ENCODE measurements at regions not wholly inside any gene's neighbourhood (a gene's known extent, or its start where the extent isn't known, plus 50 kb on each side); places are given as distances from the start of the nearest gene placed in this dataset.

- H3K36me3 ChIP-seq, result no peaks in the 10 kb centered on the region
- WGBS, 2 donors, result 41 to 55% methylated on average over 4 of the region's 4 CpGs
- H3K27ac ChIP-seq, result no peak overlapping the region
Measured at GRCh38 chr7:46855851-46856250, 726.1 kb downstream of the TNS3 start.

GRCh38 chr7:46854958-46855473 is 726.9 kb downstream of the TNS3 start:
- Histone ChIP-seq H3K4me3 (no peak overlapping the region), H3K9me3 (no peaks in the 10 kb centered on the region), H3K4me1 (peaks cover 0 to 5% (median 0%) of the 10 kb centered on the region in 9 donors), H3K27ac (no peak overlapping the region), H3K36me3 (no peaks in the 10 kb centered on the region), H3K27me3 (no peaks in the 10 kb centered on the region)
- ATAC-seq (no peak), DNase-seq (no peak)
- 60 to 73% methylated on average over 1 of the region's 1 CpG for WGBS, 2 donors
- intact Hi-C loops (cut with DNase I), result loop anchor here in 1 of 10 donors (10.0 kb wide), 1 partner anchor 80 kb away; no protein-coding TSS in a partner anchor
- TF ChIP-seq CTCF (IDR thresholded peaks at IDR 0.05), result peak in 1 of 9 donors; percentile 7

More at GRCh38 chr7:46855851-46856250, 726.1 kb downstream of the TNS3 start:
- no peak overlapping the region for H3K4me3 ChIP-seq
- ATAC-seq (no peak), DNase-seq (no peak)
- no peak for TF ChIP-seq CTCF (IDR thresholded peaks at IDR 0.05)
- H3K9me3 ChIP-seq, result no peaks in the 10 kb centered on the region
- H3K27me3 ChIP-seq, result no peaks in the 10 kb centered on the region
- intact Hi-C loops (cut with DNase I), result loop anchor here in 1 of 10 donors (10.0 kb wide), 1 partner anchor 79 kb away; no protein-coding TSS in a partner anchor
- peaks cover 0 to 6% (median 0%) of the 10 kb centered on the region in 9 donors for H3K4me1 ChIP-seq

- intact Hi-C loops (cut with DNase I), result loop anchor here in 1 of 10 donors (10.0 kb wide), 1 partner anchor 81 kb away; no protein-coding TSS in a partner anchor
- peaks cover 0 to 5% (median 0%) of the 10 kb centered on the region in 9 donors for H3K4me1 ChIP-seq
- no peak overlapping the region for H3K4me3 ChIP-seq
- DNase-seq (no peak), ATAC-seq (no peak)
- WGBS, 2 donors, result 34 to 98% methylated on average over 1 of the region's 1 CpG
- no peaks in the 10 kb centered on the region for H3K36me3 ChIP-seq
- no peaks in the 10 kb centered on the region for H3K9me3 ChIP-seq
- H3K27ac ChIP-seq, result no peak overlapping the region
- TF ChIP-seq CTCF (IDR thresholded peaks at IDR 0.05), result no peak
- no peaks in the 10 kb centered on the region for H3K27me3 ChIP-seq
Measured at GRCh38 chr7:46853451-46853850, 728.5 kb downstream of the TNS3 start.

GRCh38 chr7:46852795-46853194 is 729.1 kb downstream of the TNS3 start:
- Histone ChIP-seq H3K9me3 (no peaks in the 10 kb centered on the region), H3K27me3 (no peaks in the 10 kb centered on the region), H3K36me3 (no peaks in the 10 kb centered on the region), H3K4me1 (peaks cover 0 to 5% (median 0%) of the 10 kb centered on the region in 9 donors), H3K4me3 (no peak overlapping the region), H3K27ac (no peak overlapping the region)
- intact Hi-C loops (cut with DNase I), result loop anchor here in 1 of 10 donors (10.0 kb wide), 1 partner anchor 82 kb away; no protein-coding TSS in a partner anchor
- TF ChIP-seq CTCF (IDR thresholded peaks at IDR 0.05), result no peak
- 95 to 97% methylated on average over 3 of the region's 3 CpGs for whole genome bisulfite sequencing, 2 donors
- no peak for DNase-seq
- no peak for ATAC-seq
